Keratinocyte (primary cell): ENCODE measurements at regions not wholly inside any gene's neighbourhood (a gene's known extent, or its start where the extent isn't known, plus 50 kb on each side); places are given as distances from the start of the nearest gene placed in this dataset.

Experiments used
- DNase-seq: peaks from one replicate; pipeline ENCODE4 v3.0.0-alpha.2; 2011; ENCODE audit warnings: low read depth, missing footprints, low spot score
- FAIRE-seq: peaks from 2 replicates; lab custom pipeline; 2011; peaks lifted over from hg19 to GRCh38; lab: Jason Lieb, UNC
- H2AFZ ChIP-seq: 2 replicates; pipeline ENCODE4 v1.6.0; 2012; ENCODE audit warnings: low read length, control low read depth, inconsistent platforms; ENCODE audit not compliant: control insufficient read depth
- H3K27ac ChIP-seq: 2 replicates; pipeline ENCODE4 v1.5.1; 2011; ENCODE audit warnings: low read length; ENCODE audit not compliant: control insufficient read depth, insufficient read depth
- H3K27me3 ChIP-seq: 3 replicates; pipeline ENCODE4 v1.6.0; 2011; ENCODE audit warnings: low read length; ENCODE audit not compliant: control insufficient read depth, insufficient read depth; ENCODE audit errors: extremely low read depth
- H3K36me3 ChIP-seq, 2 experiments: 2 replicates in 1 of 2; 3 replicates in 1 of 2; pipeline ENCODE4 v1.5.1; 2011; ENCODE audit warnings: low read length in 2 of 2, mild to moderate bottlenecking in 1 of 2; ENCODE audit not compliant: control insufficient read depth in 2 of 2, insufficient read depth in 2 of 2; ENCODE audit errors: extremely low read depth in 1 of 2
- H3K4me1 ChIP-seq: 3 replicates; pipeline ENCODE4 v1.5.1; 2011; ENCODE audit warnings: low read length; ENCODE audit not compliant: control insufficient read depth, insufficient read depth; ENCODE audit errors: extremely low read depth
- H3K4me2 ChIP-seq: 3 replicates; pipeline ENCODE4 v1.6.0; 2011; ENCODE audit warnings: low read depth, low read length; ENCODE audit not compliant: control insufficient read depth, insufficient read depth; ENCODE audit errors: extremely low read depth
- H3K4me3 ChIP-seq, 3 experiments: fragments of 200-600 bp in 1 of 3; sonication (generic) in 1 of 3; 2 replicates in 2 of 3; 3 replicates in 1 of 3; pipeline ENCODE4 v1.5.1; 2011 to 2016; ENCODE audit warnings: low read length in 3 of 3, mild to moderate bottlenecking in 3 of 3, control low read depth in 2 of 3, inconsistent platforms in 1 of 3, low read depth in 1 of 3, mixed read lengths in 1 of 3, mixed run types in 1 of 3, moderate library complexity in 1 of 3; ENCODE audit not compliant: control insufficient read depth in 2 of 3, insufficient read depth in 2 of 3; ENCODE audit errors: extremely low read depth in 1 of 3
- H3K79me2 ChIP-seq: 2 replicates; pipeline ENCODE4 v1.6.0; 2012; ENCODE audit warnings: low read length; ENCODE audit not compliant: control insufficient read depth, insufficient read depth
- H3K9ac ChIP-seq: 3 replicates; pipeline ENCODE4 v1.6.0; 2011; ENCODE audit warnings: low read length; ENCODE audit not compliant: control insufficient read depth, insufficient read depth; ENCODE audit errors: extremely low read depth
- H3K9me1 ChIP-seq: 3 replicates; pipeline ENCODE4 v1.6.0; 2011; ENCODE audit warnings: low read length; ENCODE audit not compliant: control insufficient read depth, insufficient read depth; ENCODE audit errors: extremely low read depth
- H3K9me3 ChIP-seq: 2 replicates; pipeline ENCODE4 v1.5.1; 2012; ENCODE audit warnings: low read depth, low read length; ENCODE audit not compliant: control insufficient read depth
- H4K20me1 ChIP-seq: 3 replicates; pipeline ENCODE4 v1.6.0; 2011; ENCODE audit warnings: low read length; ENCODE audit not compliant: control insufficient read depth, insufficient read depth; ENCODE audit errors: extremely low read depth
- CTCF ChIP-seq, 3 experiments: IDR thresholded peaks in 1 of 3; conservative IDR thresholded peaks in 1 of 3; optimal IDR thresholded peaks in 1 of 3; 2 replicates in 2 of 3; 3 replicates in 1 of 3; pipeline versions ENCODE3 to v1.5.1; 2011; ENCODE audit warnings: low read length in 3 of 3, mild to moderate bottlenecking in 3 of 3, moderate library complexity in 2 of 3, control low read depth in 1 of 3, inconsistent platforms in 1 of 3; ENCODE audit not compliant: insufficient read depth in 2 of 3; ENCODE audit errors: extremely low read depth in 1 of 3
- EZH2 ChIP-seq: IDR thresholded peaks from one replicate; pipeline ENCODE4 v1.6.1; 2012; ENCODE audit warnings: inconsistent platforms, mild to moderate bottlenecking, low read length, moderate library complexity
- dilution Hi-C: fragments of 300-500 bp; cut with MboI; formaldehyde crosslinking; loops from one replicate; pipeline ENCODE4 v1.7.0; 2020; ENCODE audit warnings: low sequenced_read_pairs; ENCODE audit not compliant: extremely low pct_ligation_motif_present

- H3K4me2 ChIP-seq, result no peak overlapping the region
- no peak for FAIRE-seq
- DNase-seq, result no peak
- H3K9me3 ChIP-seq, result no peaks in the 10 kb centered on the region
- H3K9me1 ChIP-seq, result no peaks in the 10 kb centered on the region
- H3K36me3 ChIP-seq, result no peaks in the 10 kb centered on the region
- no peaks in the 10 kb centered on the region for H4K20me1 ChIP-seq
- H3K4me1 ChIP-seq, result no peaks in the 10 kb centered on the region
- no peaks in the 10 kb centered on the region for H3K27me3 ChIP-seq
- no peak for TF ChIP-seq CTCF (optimal IDR thresholded peaks at IDR 0.05 in 1 of 3, IDR thresholded peaks at IDR 0.05 in 1 of 3, conservative IDR thresholded peaks at IDR 0.05 in 1 of 3; ENCODE audit: extremely low read depth in 1 of 3, insufficient read depth in 2 of 3, low read length in 3 of 3)
- TF ChIP-seq EZH2, result no peak
- no peaks in the 10 kb centered on the region for H3K79me2 ChIP-seq
- no peak overlapping the region for H2AFZ ChIP-seq
- no peak overlapping the region for H3K4me3 ChIP-seq
- dilution Hi-C loops, result no loop called here
- no peak overlapping the region for H3K9ac ChIP-seq
- no peak overlapping the region for H3K27ac ChIP-seq
Measured at GRCh38 chr6:54665278-54665677, 181.3 kb upstream of the FAM83B start.

GRCh38 chr6:54680531-54680930 lies 166.0 kb upstream of the FAM83B start:
- Histone ChIP-seq H3K36me3 (no peaks in the 10 kb centered on the region), H3K9ac (no peak overlapping the region), H3K27me3 (no peaks in the 10 kb centered on the region), H3K79me2 (no peaks in the 10 kb centered on the region), H3K9me3 (no peaks in the 10 kb centered on the region), H4K20me1 (no peaks in the 10 kb centered on the region), H3K9me1 (no peaks in the 10 kb centered on the region), H3K27ac (no peak overlapping the region), H2AFZ (no peak overlapping the region), H3K4me1 (no peaks in the 10 kb centered on the region), H3K4me3 (no peak overlapping the region), H3K4me2 (no peak overlapping the region)
- FAIRE-seq, result no peak
- no peak for DNase-seq
- TF ChIP-seq EZH2 (no peak), CTCF (optimal IDR thresholded peaks at IDR 0.05 in 1 of 3, IDR thresholded peaks at IDR 0.05 in 1 of 3, conservative IDR thresholded peaks at IDR 0.05 in 1 of 3; ENCODE audit: extremely low read depth in 1 of 3, insufficient read depth in 2 of 3, low read length in 3 of 3) (no peak)
- dilution Hi-C loops, result no loop called here
